ENCODE measurements at regions not wholly inside any gene's neighbourhood (a gene's known extent, or its start where the extent isn't known, plus 50 kb on each side); places are given as distances from the start of the nearest gene placed in this dataset.

DNA sequence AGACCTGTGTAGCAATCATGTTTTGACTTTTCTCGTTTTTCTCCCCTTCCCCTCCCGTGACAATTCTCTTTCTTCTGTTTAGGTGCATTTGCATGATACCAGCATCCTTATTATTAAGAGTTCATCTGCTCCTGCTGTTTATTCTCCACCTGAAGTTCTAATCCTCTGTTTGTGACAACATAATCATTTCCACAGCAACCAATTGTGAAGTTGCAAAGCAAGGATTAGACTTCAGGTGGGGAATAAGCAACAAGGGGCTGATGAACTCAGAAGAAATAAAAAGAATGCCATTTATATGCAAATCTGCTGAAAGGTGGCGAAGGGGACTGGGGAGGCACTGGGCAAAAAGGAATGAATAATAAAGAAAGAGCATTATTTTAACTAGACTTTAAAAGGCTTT, 124.8 kb upstream of the LINC00305 start:
- intact Hi-C loops (cut with DNase I) = no loop called here
- H3K36me3 ChIP-seq = no peaks in the 10 kb centered on the region
- no peaks in the 10 kb centered on the region for H3K27me3 ChIP-seq
- 82 to 88% methylated on average over 3 of the region's 3 CpGs for WGBS, 2 donors
- DNase-seq = no peak
- no peak overlapping the region for H3K4me3 ChIP-seq
- H3K9me3 ChIP-seq = peaks cover 0 to 9% (median 0%) of the 10 kb centered on the region in 11 donors
- TF ChIP-seq, protein P1, sequence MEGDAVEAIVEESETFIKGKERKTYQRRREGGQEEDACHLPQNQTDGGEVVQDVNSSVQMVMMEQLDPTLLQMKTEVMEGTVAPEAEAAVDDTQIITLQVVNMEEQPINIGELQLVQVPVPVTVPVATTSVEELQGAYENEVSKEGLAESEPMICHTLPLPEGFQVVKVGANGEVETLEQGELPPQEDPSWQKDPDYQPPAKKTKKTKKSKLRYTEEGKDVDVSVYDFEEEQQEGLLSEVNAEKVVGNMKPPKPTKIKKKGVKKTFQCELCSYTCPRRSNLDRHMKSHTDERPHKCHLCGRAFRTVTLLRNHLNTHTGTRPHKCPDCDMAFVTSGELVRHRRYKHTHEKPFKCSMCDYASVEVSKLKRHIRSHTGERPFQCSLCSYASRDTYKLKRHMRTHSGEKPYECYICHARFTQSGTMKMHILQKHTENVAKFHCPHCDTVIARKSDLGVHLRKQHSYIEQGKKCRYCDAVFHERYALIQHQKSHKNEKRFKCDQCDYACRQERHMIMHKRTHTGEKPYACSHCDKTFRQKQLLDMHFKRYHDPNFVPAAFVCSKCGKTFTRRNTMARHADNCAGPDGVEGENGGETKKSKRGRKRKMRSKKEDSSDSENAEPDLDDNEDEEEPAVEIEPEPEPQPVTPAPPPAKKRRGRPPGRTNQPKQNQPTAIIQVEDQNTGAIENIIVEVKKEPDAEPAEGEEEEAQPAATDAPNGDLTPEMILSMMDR (IDR thresholded peaks at IDR 0.05) = no peak
- ATAC-seq = no peak
- no peak overlapping the region for H3K27ac ChIP-seq
- peaks cover 0 to 18% (median 8%) of the 10 kb centered on the region in 9 donors for H3K4me1 ChIP-seq

DNA sequence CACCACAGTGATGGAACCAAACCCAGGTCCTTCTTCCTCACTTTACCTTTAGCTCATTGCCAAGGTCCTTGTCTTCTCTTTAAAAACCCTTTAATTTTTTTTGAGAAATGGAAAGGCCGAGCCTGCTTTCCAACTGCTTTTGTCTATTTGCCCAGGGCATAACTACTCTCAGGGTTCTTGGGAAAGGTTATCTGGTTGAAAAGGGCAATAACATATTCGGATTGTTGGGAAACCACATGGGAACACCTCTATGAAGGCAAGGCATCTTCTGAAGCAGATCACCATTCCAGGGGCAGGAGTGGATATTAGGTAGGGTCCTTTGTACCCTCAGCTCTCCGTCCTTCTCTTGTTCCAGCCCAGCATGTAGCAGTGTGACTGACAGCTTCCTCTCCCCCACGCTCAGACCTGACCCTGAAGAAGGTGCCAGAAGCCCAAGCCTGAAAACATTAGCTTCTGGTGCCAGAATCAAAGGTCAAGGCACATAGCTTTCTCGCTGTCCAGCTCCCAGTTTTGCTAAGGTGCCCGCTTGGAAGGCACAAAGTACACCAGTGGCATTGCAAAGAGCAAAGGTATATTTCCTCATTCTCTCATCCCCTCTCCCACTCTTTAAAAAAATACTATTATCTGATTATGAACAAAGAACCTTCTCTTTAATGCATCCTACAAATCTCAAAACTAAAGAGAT, 123.2 kb upstream of the LINC00305 start:
- H3K27me3 ChIP-seq = no peaks in the 10 kb centered on the region
- intact Hi-C loops (cut with DNase I) = no loop called here
- DNase-seq (no peak), ATAC-seq (no peak)
- no peak overlapping the region for H3K27ac ChIP-seq
- no peak overlapping the region for H3K4me3 ChIP-seq
- peaks cover 0 to 13% (median 0%) of the 10 kb centered on the region in 11 donors for H3K9me3 ChIP-seq
- H3K4me1 ChIP-seq = peaks cover 0 to 12% (median 8%) of the 10 kb centered on the region in 9 donors
- no peaks in the 10 kb centered on the region for H3K36me3 ChIP-seq
- TF ChIP-seq, protein P1 (IDR thresholded peaks at IDR 0.05) = no peak
- WGBS, 2 donors = 86 to 93% methylated on average over 6 of the region's 6 CpGs

DNA sequence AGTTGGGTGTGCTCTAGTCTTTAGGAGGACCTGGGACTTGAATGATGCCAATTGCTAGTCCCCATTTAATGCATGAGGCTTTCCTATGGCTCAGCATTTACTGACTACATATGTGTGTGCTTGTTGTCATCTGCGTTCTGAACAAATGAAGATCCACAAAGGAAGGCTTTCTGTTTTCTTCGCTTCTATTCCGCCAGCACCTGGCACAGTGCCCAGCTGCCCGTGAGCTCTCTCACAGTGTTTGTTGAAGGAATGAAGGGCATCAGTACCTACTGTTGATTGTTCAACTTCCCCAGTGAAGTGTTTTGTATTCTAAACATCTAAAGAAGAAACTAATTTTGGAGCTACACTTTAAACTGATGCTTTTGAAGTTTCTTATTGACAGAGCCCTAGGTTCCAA, 122.4 kb upstream of the LINC00305 start:
- WGBS, 2 donors = 25 to 34% methylated on average over 4 of the region's 4 CpGs
- TF ChIP-seq, protein P1 (IDR thresholded peaks at IDR 0.05) = no peak

DNA sequence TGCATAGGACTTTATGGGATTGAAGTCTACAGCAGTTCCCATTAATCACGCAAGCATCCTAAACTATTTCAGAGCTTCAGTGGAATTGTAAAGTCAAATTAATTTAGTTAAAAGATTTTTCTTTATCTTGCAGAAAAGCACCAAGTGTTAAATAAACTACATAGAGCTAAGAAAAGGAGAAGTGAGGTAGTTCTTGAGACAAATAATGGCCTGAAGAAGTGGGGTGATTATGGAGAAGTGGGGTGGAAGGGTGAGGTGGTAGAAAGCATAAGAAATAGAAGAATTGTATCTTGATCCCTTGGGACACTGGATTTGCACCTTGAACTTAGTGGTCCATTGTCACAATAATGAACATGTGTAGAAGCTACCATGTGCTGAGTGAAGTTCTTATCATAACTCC, 121.7 kb upstream of the LINC00305 start:
- WGBS, 2 donors = 96 to 97% methylated on average over 1 of the region's 1 CpG
- Histone ChIP-seq H3K27me3 (no peaks in the 10 kb centered on the region), H3K36me3 (no peaks in the 10 kb centered on the region), H3K27ac (no peak overlapping the region), H3K4me3 (no peak overlapping the region), H3K9me3 (peaks cover 0 to 14% (median 0%) of the 10 kb centered on the region in 11 donors), H3K4me1 (peaks cover 0 to 3% (median 0%) of the 10 kb centered on the region in 9 donors)
- intact Hi-C loops (cut with DNase I) = no loop called here
- DNase-seq (no peak), ATAC-seq (no peak)
- TF ChIP-seq, protein P1 (IDR thresholded peaks at IDR 0.05) = no peak

More for the DNA sequence above, 122.4 kb upstream of the LINC00305 start:
- no peaks in the 10 kb centered on the region for H3K27me3 ChIP-seq
- intact Hi-C loops (cut with DNase I) = no loop called here
- peaks cover 0 to 14% (median 0%) of the 10 kb centered on the region in 11 donors for H3K9me3 ChIP-seq
- ATAC-seq (no peak), DNase-seq (peak in 1 of 2 donors; percentile 12)
- peaks cover 0 to 8% (median 3%) of the 10 kb centered on the region in 9 donors for H3K4me1 ChIP-seq
- H3K27ac ChIP-seq = no peak overlapping the region
- H3K4me3 ChIP-seq = no peak overlapping the region
- no peaks in the 10 kb centered on the region for H3K36me3 ChIP-seq

All from heart right ventricle (tissue), 16 donors.